NCI-H774 (cell line): ENCODE measurements at regions not wholly inside any gene's neighbourhood (a gene's known extent, or its start where the extent isn't known, plus 50 kb on each side); places are given as distances from the start of the nearest gene placed in this dataset.
"Not testable (repeated sequence)": the region's sequence is repeated elsewhere in the genome, so short reads cannot be mapped to it uniquely, and the experiment has no call there.

Experiments
- DNase-seq: peaks from one replicate; lab custom pipeline; 2025; lab: John Stamatoyannopoulos, UW

DNA sequence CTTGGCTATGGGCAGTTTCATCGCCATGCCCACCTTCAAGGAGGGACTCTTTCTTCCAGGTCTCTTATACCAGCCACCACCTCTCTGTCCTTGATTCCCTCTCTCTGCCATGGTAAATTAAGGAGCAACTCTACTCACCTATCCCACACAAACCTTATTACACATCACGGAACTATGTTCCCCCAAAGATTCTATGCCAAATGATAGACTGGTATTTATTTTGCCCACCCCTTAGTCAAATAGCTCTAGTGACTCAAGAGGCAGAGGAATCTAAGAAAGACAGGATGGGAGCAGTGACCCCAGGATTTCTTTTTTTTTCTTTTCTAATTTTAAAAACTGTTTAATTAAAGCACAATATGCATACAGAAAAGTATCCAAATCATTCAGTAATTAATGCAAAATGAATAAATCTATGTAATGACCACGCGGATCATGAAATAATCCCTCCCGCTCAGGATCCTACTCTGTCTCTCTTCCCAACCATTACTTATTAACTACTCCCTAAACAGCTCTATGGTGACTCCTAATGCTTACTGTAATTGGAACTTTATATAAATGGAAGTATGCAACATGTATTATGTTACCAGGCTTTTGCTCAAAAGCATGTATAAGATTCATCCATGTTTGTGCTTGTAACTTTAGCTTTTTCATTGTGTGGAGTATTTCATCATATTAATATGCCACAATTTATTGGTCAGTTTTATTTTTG is 410.8 kb upstream of the RASGRP1 start:
- no peak for DNase-seq

DNA sequence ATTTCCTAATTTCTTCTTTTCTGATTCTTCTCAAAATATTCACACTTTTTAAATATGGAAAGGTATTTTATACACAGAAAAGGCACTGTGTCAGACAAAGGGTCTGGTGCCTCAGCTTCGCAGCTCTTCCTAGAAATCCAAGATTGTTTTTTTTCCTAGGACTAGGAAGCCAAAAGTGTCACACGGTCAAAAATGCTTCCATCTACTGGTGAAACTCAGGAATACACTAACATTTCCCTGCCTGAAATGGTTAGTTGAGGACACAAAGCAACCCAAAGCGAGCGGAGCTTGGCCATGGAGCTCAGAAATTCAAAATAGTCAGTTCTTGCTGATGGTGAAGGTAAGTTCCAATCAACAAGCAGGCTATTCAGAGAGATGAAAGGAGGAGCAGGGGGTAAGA is 426.5 kb upstream of the RASGRP1 start:
- DNase-seq: no peak

DNA sequence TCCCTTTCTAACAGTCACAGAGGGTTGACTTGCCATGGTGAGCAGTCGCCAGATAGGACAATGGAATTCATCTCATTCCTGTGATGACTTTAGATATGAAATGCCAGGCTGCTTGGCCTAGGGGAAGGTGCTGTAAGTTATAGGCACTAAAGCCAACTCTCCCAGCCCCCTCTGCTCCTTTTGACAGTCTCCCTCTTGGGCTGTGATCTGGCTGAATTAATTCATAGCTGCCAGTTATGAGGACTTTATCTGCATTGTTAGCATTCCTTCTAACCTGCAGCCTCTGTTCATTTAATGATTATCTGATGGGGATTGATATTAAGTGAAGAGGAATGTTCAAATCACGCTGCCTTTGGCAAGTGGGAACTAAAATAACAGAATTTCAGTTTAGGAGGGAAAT is 427.1 kb upstream of the RASGRP1 start:
- DNase-seq: no peak

DNA sequence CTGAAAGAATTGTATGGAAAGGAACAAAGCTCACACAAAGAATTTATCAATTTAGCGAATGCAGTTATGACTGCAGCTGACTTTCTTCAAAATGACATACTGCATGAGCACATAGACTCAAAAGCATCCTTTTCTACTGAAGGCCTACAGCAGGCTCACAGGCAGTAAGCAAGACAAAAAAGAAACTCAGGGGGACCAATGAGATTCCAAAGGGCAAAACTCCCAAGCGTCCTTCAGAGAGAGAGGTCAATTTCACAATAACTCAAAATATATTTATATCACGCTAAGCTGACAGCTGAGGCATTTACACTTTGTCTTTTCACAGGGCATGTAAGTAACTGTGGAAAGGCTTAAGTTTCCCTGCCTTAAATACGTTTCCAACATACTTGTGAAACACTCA is 427.9 kb upstream of the RASGRP1 start:
- DNase-seq: no peak

DNA sequence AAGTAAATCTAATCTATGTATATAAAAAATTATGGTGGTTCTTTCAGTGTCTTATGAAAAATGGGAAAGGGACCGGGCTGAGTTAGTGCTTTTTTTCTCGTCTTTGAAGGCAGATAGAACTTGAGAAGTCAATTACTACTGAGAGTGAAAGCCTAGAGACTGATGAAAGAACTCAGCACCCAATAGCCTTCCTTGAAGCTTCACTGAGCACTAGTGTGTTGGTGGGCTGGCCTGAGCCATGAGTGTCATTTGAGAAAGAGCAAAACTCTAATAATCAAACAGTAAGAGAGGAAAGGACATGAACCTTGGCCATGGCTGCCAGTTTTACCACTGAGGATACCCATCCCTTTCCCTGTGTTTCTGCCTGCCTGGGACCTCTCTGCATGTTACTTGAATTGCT is 428.3 kb upstream of the RASGRP1 start:
- DNase-seq: no peak

DNA sequence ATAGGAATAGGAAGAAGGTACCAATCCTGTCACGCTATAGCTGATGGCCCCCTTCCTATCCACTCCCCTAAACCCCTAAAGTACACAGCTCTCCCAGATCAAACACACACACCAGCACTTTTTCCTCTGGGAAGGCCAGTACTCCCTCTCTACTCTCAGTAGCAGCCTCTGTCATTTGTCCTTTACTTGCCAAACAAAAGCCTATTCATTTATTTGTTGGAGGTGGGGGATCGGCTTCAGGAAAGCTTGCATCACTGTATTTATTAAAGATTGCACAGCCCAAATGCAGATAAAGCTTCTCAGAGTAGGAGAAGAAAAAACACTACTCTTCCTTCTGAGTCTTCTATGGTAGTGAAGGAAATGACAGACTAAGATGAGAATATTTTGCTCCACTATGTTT is 429.7 kb upstream of the RASGRP1 start:
- no peak for DNase-seq

DNA sequence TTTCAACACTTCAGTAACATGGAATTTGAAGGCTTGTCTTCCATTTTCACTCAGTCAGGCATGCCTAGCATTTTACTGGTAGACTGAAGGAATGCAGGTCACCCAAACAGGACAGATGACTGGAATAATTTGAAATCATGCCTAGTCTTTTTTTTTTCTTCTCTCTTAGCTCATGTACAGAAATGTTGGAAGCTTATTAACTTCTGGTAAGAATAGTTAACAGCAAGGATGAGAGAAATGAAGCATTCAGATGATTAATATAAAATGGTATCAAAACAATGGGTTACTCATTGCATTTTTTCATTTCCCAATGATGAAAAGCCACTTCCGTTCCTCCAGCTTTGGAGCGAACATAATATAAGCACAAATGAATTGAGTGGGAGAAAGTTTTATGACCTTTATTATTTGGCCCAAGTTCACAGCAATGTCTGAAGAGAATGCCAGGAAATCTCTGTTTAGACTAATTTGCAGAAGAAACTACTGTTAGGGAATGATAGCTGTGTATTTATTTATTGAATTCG is 431.6 kb upstream of the RASGRP1 start:
- no peak for DNase-seq

DNA sequence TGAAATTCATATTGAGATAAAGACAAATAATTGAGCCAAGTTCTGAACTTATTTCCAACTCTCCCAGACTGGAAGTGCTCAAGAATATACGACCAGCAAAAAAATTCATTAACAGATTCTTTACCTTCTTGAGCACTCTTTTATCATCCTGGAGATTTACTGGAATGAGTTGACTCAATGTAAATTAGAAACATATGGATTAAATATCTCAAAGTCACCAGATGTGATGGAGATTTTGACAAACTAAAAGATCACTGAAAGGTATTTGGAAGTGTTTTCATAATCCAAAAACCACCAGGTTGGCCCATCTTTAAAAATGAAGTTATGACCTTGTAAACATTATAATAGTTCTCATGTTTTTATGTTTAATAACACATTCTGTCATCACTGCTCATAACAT is 433.2 kb upstream of the RASGRP1 start:
- no peak for DNase-seq

DNA sequence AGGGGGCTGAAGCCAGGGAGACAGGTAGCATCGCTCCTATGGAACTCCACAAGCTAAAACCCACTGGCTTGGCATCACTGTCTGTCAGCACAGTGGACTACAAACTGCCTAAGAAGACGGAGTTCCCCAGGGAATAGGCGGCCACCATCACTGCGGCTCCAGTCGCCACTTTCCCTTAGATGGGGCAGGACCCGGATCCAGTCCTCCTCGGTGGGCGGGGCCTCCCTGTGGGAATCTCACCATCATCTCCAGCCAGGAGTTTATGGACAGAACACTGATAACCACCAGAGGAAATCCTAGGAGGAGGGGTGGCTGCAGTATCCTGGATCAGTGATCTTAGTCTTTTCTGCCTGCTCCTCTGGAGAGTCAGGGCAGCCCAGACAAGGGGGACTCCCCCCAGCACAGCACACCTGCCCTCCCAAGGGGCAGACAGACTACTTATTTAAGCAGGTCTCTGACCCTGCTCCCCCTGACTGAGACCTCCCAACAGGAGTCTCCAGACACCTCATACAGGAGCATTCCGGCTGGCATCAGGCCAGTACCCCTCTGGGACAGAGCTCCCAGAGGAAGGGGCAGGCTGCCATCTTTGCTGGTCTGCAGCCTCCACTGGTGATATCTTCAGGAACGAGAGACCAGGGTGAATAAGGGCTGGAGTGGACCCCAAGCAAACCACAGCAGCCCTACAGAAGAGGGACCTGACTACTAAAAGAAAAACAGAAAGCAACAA is 435.6 kb upstream of the RASGRP1 start:
- DNase-seq: no peak

DNA sequence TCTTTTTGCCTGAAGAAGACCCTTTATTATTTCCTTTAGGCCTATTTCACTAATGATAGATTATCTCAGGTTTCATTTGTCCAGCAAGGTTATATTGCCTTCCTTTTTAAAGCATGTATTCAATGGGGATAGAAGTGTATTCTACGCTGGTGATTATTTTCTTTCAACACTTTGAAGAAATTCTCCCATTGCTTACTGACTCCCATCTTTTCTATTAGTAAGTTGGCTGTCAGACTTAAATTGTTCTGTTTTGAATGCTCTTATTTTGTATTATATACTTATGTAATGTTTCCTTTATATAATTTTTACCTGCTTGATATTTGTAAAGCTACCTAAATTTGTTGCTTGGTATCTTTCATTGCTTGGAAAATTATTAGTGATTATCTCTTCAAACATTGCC is 445.1 kb upstream of the RASGRP1 start:
- no peak for DNase-seq

DNA sequence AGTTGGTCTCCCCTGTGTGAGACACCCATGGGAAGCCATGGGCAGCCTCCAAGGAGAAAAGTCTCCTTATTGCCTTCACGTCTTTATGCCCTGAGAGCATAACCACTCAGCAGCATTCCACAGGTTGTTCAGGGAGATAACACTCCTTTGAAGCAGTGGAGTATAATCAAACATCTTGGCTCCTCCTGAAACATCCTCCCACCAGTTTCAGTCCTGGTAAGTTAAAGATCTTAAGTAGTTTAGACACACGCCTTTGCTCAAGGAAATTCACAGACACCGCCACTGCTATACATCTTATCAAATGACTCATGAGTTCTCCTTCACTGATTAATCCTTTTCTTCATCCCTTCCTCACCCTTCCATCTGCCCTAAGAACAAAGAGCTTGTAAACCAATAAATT is 446.5 kb upstream of the RASGRP1 start:
- not testable (repeated sequence) for DNase-seq

DNA sequence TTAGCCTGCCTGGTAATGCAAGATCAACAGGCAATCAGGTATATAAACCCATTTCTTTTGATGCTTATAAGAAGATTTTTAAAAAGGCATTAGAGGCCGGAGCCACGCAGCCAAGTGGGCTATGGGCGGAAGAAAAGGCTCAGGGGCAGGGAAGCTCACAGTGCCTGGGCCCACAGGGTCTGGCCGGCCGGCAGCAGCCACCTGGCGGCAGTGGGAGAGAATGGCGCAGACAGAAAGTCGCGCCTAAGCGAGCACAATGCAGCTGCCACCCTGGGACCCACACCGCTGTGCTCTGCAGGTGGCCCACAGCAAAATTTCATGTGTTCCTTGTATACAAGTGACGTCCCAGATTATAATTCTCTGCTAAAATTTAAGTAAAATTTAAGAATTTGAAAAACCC is 448.6 kb upstream of the RASGRP1 start:
- DNase-seq: no peak

DNA sequence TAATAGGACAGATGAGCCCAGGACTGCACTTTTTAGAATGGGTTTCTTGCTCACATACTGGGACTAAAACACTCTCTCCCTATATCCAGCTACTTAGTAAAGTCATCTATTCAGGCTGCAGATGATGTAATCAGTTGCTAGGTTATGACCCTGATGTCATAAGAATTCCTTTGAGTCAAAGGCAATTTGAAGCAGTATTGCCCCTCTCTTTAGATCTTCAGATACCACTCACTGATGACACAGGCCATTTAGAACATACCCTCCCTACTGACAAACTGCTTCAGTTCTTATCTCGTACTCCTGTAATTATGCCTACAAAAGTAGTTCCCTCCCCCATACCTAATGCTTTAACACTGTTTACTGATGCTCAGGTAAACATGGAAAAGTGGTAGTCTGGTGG is 450.1 kb upstream of the RASGRP1 start:
- DNase-seq: no peak

DNA sequence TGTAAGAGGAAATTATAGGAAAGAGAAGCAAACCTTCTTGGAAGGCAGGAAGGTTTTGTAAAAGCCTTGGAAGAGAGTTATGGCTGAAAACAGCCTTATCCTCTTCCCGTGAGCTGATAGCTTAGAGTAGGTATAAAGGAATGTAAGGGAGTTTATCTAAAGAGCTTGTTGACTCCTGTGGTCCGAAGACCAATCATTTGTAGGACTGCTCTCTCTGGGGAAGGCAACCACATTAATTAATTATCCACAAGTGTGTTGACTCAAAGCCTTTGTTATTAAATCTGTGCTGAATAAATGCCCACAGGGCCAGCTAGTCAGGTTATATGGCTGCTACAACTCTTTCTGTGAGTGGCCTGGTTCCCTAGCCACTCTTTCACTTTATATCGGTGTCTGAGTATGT is 452.1 kb upstream of the RASGRP1 start:
- no peak for DNase-seq

DNA sequence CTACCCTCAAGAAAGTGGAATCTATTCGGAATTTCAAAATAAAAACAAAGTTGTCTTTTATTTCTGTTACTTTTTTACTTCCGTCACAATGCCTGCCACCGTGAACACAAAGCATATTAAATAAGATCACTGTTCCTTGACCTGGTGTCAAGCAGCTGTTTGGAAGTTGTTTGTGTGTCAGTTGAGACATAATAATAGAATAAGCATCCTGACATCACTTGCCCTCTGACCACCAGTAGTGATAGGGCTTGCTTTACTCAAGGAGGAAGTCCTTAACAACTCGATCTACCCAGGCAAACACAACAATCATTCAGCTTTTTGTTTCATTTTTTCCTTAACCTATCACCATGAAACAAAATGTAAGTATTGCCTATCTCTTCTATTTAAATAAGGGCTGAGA is 454.4 kb upstream of the RASGRP1 start:
- no peak for DNase-seq

DNA sequence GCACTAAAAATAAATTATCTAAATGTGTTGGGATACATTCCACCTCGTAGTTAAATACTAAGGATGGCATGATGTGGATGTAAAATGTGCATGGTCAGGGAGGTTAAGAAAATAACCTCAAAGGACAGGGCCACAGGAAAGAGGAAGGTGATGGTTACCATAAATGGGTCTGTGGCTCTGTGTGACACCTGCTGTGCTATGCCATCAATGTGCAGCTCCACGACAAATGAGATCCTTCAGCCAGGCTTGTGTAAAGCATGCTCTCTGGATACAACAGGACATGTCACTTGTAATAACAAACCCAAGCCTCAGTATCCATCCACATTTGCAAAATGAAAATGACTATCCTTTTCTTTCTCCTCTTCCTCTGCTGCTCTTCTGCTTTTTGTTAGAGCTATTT is 456.7 kb upstream of the RASGRP1 start:
- no peak for DNase-seq

DNA sequence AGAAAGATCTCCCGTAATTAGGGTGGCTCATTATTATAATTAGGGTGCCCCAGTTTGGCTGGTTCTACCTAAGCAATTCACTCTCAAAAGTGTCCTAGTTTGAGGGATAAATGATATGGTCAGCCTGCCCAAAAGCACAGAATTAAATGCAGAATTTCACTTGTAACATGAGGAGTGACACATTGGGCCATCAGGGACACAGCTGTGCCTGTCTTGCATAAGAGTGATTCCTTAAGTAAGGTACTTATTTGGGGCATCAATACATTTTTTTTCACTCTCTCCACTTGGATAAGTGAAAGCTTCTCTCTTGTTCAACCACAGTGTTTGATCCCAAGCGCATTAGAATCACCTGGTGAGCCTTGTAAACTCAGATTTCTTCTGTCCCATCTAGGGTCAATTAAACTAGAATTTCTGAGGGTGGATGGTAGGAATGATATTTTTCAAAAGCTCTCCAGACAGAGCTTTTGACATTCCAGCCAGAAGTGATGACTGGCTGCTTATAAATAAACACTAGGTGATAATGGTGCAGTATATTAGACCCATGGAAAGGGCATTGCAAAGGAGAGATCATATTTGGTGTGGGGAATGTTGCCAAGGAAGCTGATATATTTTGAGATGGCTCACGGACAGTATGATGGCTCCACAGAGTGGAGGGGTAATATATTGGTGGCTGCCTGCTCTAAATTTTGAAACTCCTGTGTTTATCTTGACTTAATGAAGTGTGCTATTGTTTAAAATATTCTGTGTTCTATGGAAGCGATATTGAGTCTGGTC is 458.1 kb upstream of the RASGRP1 start:
- no peak for DNase-seq

DNA sequence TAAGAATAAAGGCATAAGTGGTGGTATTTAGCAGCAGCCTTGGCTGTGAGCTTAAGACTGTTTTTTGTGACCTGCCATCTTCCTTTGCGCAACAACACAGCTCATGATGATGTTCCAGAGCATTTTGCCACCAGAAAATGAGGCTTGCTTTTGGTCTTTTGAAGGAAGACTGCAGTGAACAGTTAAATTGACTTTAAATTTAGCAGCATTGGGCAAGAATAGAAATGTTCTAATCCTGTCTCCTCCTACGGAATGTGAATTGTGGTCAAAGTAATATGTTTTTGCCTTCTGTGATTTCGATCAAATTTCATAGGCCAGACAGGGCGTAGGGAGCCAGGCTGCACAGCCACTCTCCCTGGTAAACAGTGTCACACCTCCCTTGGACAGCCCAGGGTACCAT is 460.7 kb upstream of the RASGRP1 start:
- DNase-seq: no peak

DNA sequence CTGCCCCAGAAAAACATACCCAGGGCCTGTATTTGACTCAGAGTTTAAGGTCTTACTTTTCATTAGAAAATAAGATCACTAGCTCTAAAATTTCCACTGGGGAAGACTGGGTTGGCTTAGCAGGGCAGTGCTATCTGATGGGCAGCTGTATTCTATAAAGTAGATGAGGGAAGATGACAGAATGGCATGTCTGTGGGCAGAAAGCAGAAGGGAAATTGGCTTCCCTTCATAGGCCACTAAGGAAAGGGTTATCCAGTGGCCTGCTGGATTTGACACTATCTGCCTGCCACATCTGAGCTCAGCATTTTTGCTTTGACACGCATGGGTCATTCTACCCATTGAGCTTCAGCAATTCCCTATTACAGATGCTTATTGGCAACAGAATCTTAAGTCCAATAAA is 461.3 kb upstream of the RASGRP1 start:
- DNase-seq: no peak

DNA sequence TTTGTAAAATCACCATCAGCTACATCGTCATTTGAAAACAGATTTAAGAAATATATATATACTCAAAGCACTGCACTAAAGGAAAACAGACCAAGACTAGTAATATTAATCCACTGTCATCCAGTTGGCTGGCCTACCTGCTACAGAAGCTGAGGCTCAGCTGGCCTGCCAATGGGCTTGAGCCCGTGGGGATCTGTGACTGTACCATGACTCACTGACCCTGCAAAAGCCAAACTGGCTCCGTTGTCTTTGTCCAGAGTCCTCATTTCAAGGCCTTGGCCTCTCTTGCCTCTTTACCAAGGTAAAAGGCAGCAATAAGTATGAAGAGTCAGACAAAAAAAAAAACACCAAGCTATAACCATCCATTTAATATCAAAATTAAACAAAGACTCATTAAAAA is 463.5 kb upstream of the RASGRP1 start:
- no peak for DNase-seq

DNA sequence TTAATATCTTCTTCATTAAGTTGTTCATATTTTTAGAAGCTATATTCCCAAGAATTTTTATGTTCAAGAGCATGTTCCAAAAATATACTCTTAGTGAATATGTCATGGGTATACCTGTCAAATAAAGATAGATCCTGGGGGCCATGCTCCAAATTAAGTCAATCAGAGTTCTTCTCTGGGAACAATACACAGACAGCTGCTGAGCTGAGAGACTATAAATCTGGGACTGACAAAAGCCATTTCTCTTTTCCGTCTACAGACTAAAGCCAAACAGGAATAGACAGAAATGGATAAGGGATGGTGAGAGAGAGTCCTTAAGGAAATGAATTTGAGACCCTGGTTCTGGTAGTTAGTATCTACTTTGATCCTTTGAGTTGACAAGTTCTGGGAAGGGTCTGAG is 465.1 kb upstream of the RASGRP1 start:
- no peak for DNase-seq

DNA sequence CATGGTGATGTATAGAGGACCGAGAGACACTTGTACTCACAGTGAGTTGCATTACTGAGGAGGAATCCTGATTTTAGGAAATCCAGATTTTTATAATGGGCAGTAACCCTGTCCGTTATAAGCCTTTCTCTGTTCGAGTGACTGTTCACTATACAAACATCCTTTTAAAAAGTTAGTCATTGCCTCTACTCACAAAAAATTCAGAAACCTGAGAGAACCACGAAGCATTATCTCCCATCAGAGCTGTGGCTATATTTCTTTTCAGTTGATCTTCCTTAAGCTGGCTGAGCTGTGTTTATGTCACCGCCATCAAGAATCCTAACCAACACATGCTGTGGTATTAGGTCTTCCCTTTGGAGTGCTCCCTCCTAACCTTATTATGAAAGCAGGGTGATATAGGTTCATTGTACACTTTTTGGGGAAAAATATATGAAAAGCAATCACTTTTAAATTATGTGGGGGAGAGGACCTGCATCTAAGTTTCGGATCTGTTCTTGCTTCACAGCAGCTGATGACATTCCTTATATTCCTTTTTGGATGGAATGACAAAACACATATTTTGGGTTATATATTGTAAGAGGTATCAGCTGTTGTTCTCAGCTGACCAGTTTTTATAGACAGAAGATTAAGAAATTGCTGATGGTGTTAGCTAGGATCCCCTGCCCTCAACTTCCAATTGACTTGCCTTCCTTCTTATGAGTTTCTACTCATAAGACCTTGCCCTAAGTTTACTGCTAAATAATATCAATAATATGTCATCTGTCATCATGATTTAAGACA is 465.9 kb upstream of the RASGRP1 start:
- DNase-seq: no peak
